ENCODE measurements at regions not wholly inside any gene's neighbourhood (a gene's known extent, or its start where the extent isn't known, plus 50 kb on each side); places are given as distances from the start of the nearest gene placed in this dataset.

- BruUV-seq (replicated peaks) = no TSS peak
- H3F3A ChIP-seq (ENCODE audit: insufficient read depth, low read depth) = no peaks in the 10 kb centered on the region
- no peaks in the 10 kb centered on the region for H3K9me3 ChIP-seq (ENCODE audit: insufficient read depth, low read depth)
- TF ChIP-seq EZH2 (IDR thresholded peaks at IDR 0.05; ENCODE audit: low read depth) (no peak), CTCF (conservative IDR thresholded peaks at IDR 0.05) (no peak)
- no peak overlapping the region for H3K27ac ChIP-seq
- H2AFZ ChIP-seq = no peak overlapping the region
- no peaks in the 10 kb centered on the region for H3K79me2 ChIP-seq (ENCODE audit: low read depth)
- H3K4me2 ChIP-seq = no peak overlapping the region
- no peaks in the 10 kb centered on the region for H3K9me2 ChIP-seq (ENCODE audit: insufficient read depth)
- no peaks in the 10 kb centered on the region for H3K4me1 ChIP-seq (replicated peaks; ENCODE audit: insufficient read depth)
- DNase-seq = no peak
- H3K4me3 ChIP-seq = no peak overlapping the region
- H4K20me1 ChIP-seq (ENCODE audit: insufficient read depth) = no peaks in the 10 kb centered on the region
- ChIA-PET CTCF (no interaction called here), POLR2A (ENCODE audit: unreplicated experiment) (no interaction called here)
- intact Hi-C loops (cut with micrococcal nuclease; ENCODE audit: unreplicated experiment) = no loop called here
- no peaks in the 10 kb centered on the region for H3K36me3 ChIP-seq (ENCODE audit: low read depth)
- H3K27me3 ChIP-seq (ENCODE audit: insufficient read depth, low read depth) = no peaks in the 10 kb centered on the region
Measured at GRCh38 chr12:77204083-77204482, 138.7 kb upstream of the E2F7 start.

- CTCF ChIA-PET = no interaction called here
- Histone ChIP-seq H3K79me2 (ENCODE audit: low read depth) (no peaks in the 10 kb centered on the region), H3K9me2 (ENCODE audit: insufficient read depth) (no peaks in the 10 kb centered on the region), H3K27ac (no peak overlapping the region), H3K27me3 (ENCODE audit: insufficient read depth, low read depth) (no peaks in the 10 kb centered on the region), H3K36me3 (ENCODE audit: low read depth) (no peaks in the 10 kb centered on the region), H4K20me1 (ENCODE audit: insufficient read depth) (no peaks in the 10 kb centered on the region), H3K4me1 (replicated peaks; ENCODE audit: insufficient read depth) (no peaks in the 10 kb centered on the region), H2AFZ (no peak overlapping the region), H3F3A (ENCODE audit: insufficient read depth, low read depth) (no peaks in the 10 kb centered on the region), H3K9me3 (ENCODE audit: insufficient read depth, low read depth) (no peaks in the 10 kb centered on the region), H3K4me3 (no peak overlapping the region), H3K4me2 (no peak overlapping the region)
- no TSS peak for BruUV-seq (replicated peaks)
- intact Hi-C loops (cut with micrococcal nuclease; ENCODE audit: unreplicated experiment) = no loop called here
- no peak for TF ChIP-seq EZH2 (IDR thresholded peaks at IDR 0.05; ENCODE audit: low read depth)
- TF ChIP-seq CTCF (conservative IDR thresholded peaks at IDR 0.05) = no peak
- no peak for DNase-seq
- POLR2A ChIA-PET (ENCODE audit: unreplicated experiment) = interaction anchor here (0.6 kb wide), 1 partner anchor 138 kb away, joined by 5 read pairs; no protein-coding TSS in a partner anchor
Measured at GRCh38 chr12:77202457-77203060, 137.2 kb upstream of the E2F7 start.

GRCh38 chr12:77189901-77190416 lies 124.6 kb upstream of the E2F7 start:
- Histone ChIP-seq H3K27ac (no peak overlapping the region), H3K4me3 (no peak overlapping the region), H2AFZ (no peak overlapping the region), H3K27me3 (ENCODE audit: insufficient read depth, low read depth) (no peaks in the 10 kb centered on the region), H3K36me3 (ENCODE audit: low read depth) (no peaks in the 10 kb centered on the region), H3K4me2 (no peak overlapping the region), H3K79me2 (ENCODE audit: low read depth) (no peaks in the 10 kb centered on the region), H3F3A (ENCODE audit: insufficient read depth, low read depth) (no peaks in the 10 kb centered on the region), H3K9me2 (ENCODE audit: insufficient read depth) (no peaks in the 10 kb centered on the region), H3K9me3 (ENCODE audit: insufficient read depth, low read depth) (no peaks in the 10 kb centered on the region), H3K4me1 (replicated peaks; ENCODE audit: insufficient read depth) (no peaks in the 10 kb centered on the region), H4K20me1 (ENCODE audit: insufficient read depth) (no peaks in the 10 kb centered on the region)
- intact Hi-C loops (cut with micrococcal nuclease; ENCODE audit: unreplicated experiment) = no loop called here
- POLR2A ChIA-PET (ENCODE audit: unreplicated experiment) = no interaction called here
- CTCF ChIA-PET = no interaction called here
- no peak for DNase-seq
- BruUV-seq (replicated peaks) = no TSS peak
- TF ChIP-seq EZH2 (IDR thresholded peaks at IDR 0.05; ENCODE audit: low read depth) (no peak), CTCF (conservative IDR thresholded peaks at IDR 0.05) (no peak)
